ENCODE measurements at regions not wholly inside any gene's neighbourhood (a gene's known extent, or its start where the extent isn't known, plus 50 kb on each side); places are given as distances from the start of the nearest gene placed in this dataset.

- H3K9me3 ChIP-seq, result no peaks in the 10 kb centered on the region
- H3K36me3 ChIP-seq, result no peaks in the 10 kb centered on the region
- intact Hi-C loops (cut with DNase I), result no loop called here
- ATAC-seq, result no peak
- H3K4me1 ChIP-seq, result no peaks in the 10 kb centered on the region
- H3K4me3 ChIP-seq, result no peak overlapping the region
- H3K27me3 ChIP-seq, result no peaks in the 10 kb centered on the region
- no peak for TF ChIP-seq CTCF (IDR thresholded peaks at IDR 0.05)
- DNase-seq, result no peak
- H3K27ac ChIP-seq, result no peak overlapping the region
Observed at GRCh38 chr12:11969437-11970154, 101.1 kb upstream of the BCL2L14 start.

GRCh38 chr12:11970155-11970520 lies 100.6 kb upstream of the BCL2L14 start:
- Histone ChIP-seq H3K4me1 (no peaks in the 10 kb centered on the region), H3K36me3 (no peaks in the 10 kb centered on the region), H3K27ac (no peak overlapping the region), H3K4me3 (no peak overlapping the region), H3K9me3 (no peaks in the 10 kb centered on the region), H3K27me3 (no peaks in the 10 kb centered on the region)
- intact Hi-C loops (cut with DNase I), result no loop called here
- no peak for TF ChIP-seq CTCF (IDR thresholded peaks at IDR 0.05)
- DNase-seq (no peak), ATAC-seq (no peak)

- no peak for TF ChIP-seq CTCF (IDR thresholded peaks at IDR 0.05)
- Histone ChIP-seq H3K9me3 (no peaks in the 10 kb centered on the region), H3K27me3 (no peaks in the 10 kb centered on the region), H3K27ac (no peak overlapping the region), H3K4me1 (no peaks in the 10 kb centered on the region), H3K36me3 (no peaks in the 10 kb centered on the region), H3K4me3 (no peak overlapping the region)
- no peak for ATAC-seq
- no peak for DNase-seq
- intact Hi-C loops (cut with DNase I), result no loop called here
Observed at GRCh38 chr12:11973396-11973795, 97.3 kb upstream of the BCL2L14 start.

GRCh38 chr12:11976005-11976404 lies 94.7 kb upstream of the BCL2L14 start:
- DNase-seq (no peak), ATAC-seq (no peak)
- Histone ChIP-seq H3K4me3 (no peak overlapping the region), H3K4me1 (no peaks in the 10 kb centered on the region), H3K27ac (no peak overlapping the region), H3K36me3 (no peaks in the 10 kb centered on the region), H3K27me3 (no peaks in the 10 kb centered on the region), H3K9me3 (no peaks in the 10 kb centered on the region)
- intact Hi-C loops (cut with DNase I), result no loop called here
- TF ChIP-seq CTCF (IDR thresholded peaks at IDR 0.05), result no peak

- H3K9me3 ChIP-seq, result no peaks in the 10 kb centered on the region
- no peaks in the 10 kb centered on the region for H3K4me1 ChIP-seq
- ATAC-seq (no peak), DNase-seq (no peak)
- H3K27ac ChIP-seq, result no peak overlapping the region
- H3K36me3 ChIP-seq, result no peaks in the 10 kb centered on the region
- no peak overlapping the region for H3K4me3 ChIP-seq
- intact Hi-C loops (cut with DNase I), result no loop called here
- no peaks in the 10 kb centered on the region for H3K27me3 ChIP-seq
- no peak for TF ChIP-seq CTCF (IDR thresholded peaks at IDR 0.05)
Observed at GRCh38 chr12:11978726-11979384, 91.9 kb upstream of the BCL2L14 start.

Measured in upper lobe of right lung (tissue), 1 donor.